IPS-15b (cell line): ENCODE measurements at regions not wholly inside any gene's neighbourhood (a gene's known extent, or its start where the extent isn't known, plus 50 kb on each side); places are given as distances from the start of the nearest gene placed in this dataset.

Experiments
- H3K27me3 ChIP-seq: one replicate; pipeline ENCODE4 v1.6.1; 2013; ENCODE audit warnings: low read length; ENCODE audit not compliant: control insufficient read depth, insufficient read depth
- H3K36me3 ChIP-seq: one replicate; pipeline ENCODE4 v1.6.1; 2013; ENCODE audit warnings: low read length; ENCODE audit not compliant: control insufficient read depth, insufficient read depth
- H3K4me1 ChIP-seq: one replicate; pipeline ENCODE4 v1.6.1; 2013; ENCODE audit warnings: mild to moderate bottlenecking, low read length; ENCODE audit not compliant: control insufficient read depth, insufficient read depth
- H3K4me3 ChIP-seq: one replicate; pipeline ENCODE4 v1.5.1; 2013; ENCODE audit warnings: low read depth, low read length
- H3K9ac ChIP-seq: one replicate; pipeline ENCODE4 v1.6.1; 2013; ENCODE audit warnings: low read depth, mild to moderate bottlenecking, low read length
- H3K9me3 ChIP-seq: one replicate; pipeline ENCODE4 v1.6.1; 2013; ENCODE audit warnings: mild to moderate bottlenecking, low read length; ENCODE audit not compliant: control insufficient read depth, insufficient read depth

GRCh38 chr9:13878241-13878711 lies 435.7 kb downstream of the NFIB start:
- H3K4me3 ChIP-seq: no peak overlapping the region
- no peaks in the 10 kb centered on the region for H3K9me3 ChIP-seq
- H3K36me3 ChIP-seq: no peaks in the 10 kb centered on the region
- no peak overlapping the region for H3K9ac ChIP-seq
- no peaks in the 10 kb centered on the region for H3K27me3 ChIP-seq
- H3K4me1 ChIP-seq: no peaks in the 10 kb centered on the region

- Histone ChIP-seq H3K9ac (no peak overlapping the region), H3K4me3 (no peak overlapping the region), H3K36me3 (no peaks in the 10 kb centered on the region), H3K9me3 (no peaks in the 10 kb centered on the region), H3K4me1 (no peaks in the 10 kb centered on the region), H3K27me3 (no peaks in the 10 kb centered on the region)
Measured at GRCh38 chr9:13876741-13877140, 437.2 kb downstream of the NFIB start.

GRCh38 chr9:13873203-13873602 lies 440.7 kb downstream of the NFIB start:
- no peak overlapping the region for H3K4me3 ChIP-seq
- no peaks in the 10 kb centered on the region for H3K27me3 ChIP-seq
- H3K9me3 ChIP-seq: no peaks in the 10 kb centered on the region
- H3K4me1 ChIP-seq: no peaks in the 10 kb centered on the region
- no peak overlapping the region for H3K9ac ChIP-seq
- H3K36me3 ChIP-seq: no peaks in the 10 kb centered on the region

GRCh38 chr9:13868336-13868735 lies 445.6 kb downstream of the NFIB start:
- no peak overlapping the region for H3K9ac ChIP-seq
- no peaks in the 10 kb centered on the region for H3K4me1 ChIP-seq
- H3K27me3 ChIP-seq: no peaks in the 10 kb centered on the region
- H3K9me3 ChIP-seq: no peaks in the 10 kb centered on the region
- no peaks in the 10 kb centered on the region for H3K36me3 ChIP-seq
- no peak overlapping the region for H3K4me3 ChIP-seq

- Histone ChIP-seq H3K9me3 (no peaks in the 10 kb centered on the region), H3K27me3 (no peaks in the 10 kb centered on the region), H3K4me1 (peaks cover 5% of the 10 kb centered on the region), H3K4me3 (no peak overlapping the region), H3K9ac (no peak overlapping the region), H3K36me3 (no peaks in the 10 kb centered on the region)
Measured at GRCh38 chr9:13865869-13866268, 448.1 kb downstream of the NFIB start.

- H3K9ac ChIP-seq: no peak overlapping the region
- no peak overlapping the region for H3K4me3 ChIP-seq
Measured at GRCh38 chr9:13863112-13863511, 450.8 kb downstream of the NFIB start.

GRCh38 chr9:13862654-13863053 lies 451.3 kb downstream of the NFIB start:
- H3K4me1 ChIP-seq: peaks cover 9% of the 10 kb centered on the region
- no peaks in the 10 kb centered on the region for H3K27me3 ChIP-seq
- no peaks in the 10 kb centered on the region for H3K9me3 ChIP-seq
- H3K36me3 ChIP-seq: no peaks in the 10 kb centered on the region
- no peak overlapping the region for H3K9ac ChIP-seq
- H3K4me3 ChIP-seq: no peak overlapping the region

More at GRCh38 chr9:13863112-13863511, 450.8 kb downstream of the NFIB start:
- peaks cover 9% of the 10 kb centered on the region for H3K4me1 ChIP-seq
- H3K27me3 ChIP-seq: no peaks in the 10 kb centered on the region
- H3K36me3 ChIP-seq: no peaks in the 10 kb centered on the region
- H3K9me3 ChIP-seq: no peaks in the 10 kb centered on the region

GRCh38 chr9:13860946-13861640 lies 452.8 kb downstream of the NFIB start:
- no peaks in the 10 kb centered on the region for H3K9me3 ChIP-seq
- H3K4me1 ChIP-seq: peaks cover 9% of the 10 kb centered on the region
- no peaks in the 10 kb centered on the region for H3K36me3 ChIP-seq
- no peak overlapping the region for H3K9ac ChIP-seq
- no peak overlapping the region for H3K4me3 ChIP-seq
- no peaks in the 10 kb centered on the region for H3K27me3 ChIP-seq

- H3K4me1 ChIP-seq: peaks cover 11% of the 10 kb centered on the region
- H3K27me3 ChIP-seq: no peaks in the 10 kb centered on the region
- H3K9me3 ChIP-seq: no peaks in the 10 kb centered on the region
- no peak overlapping the region for H3K9ac ChIP-seq
- no peaks in the 10 kb centered on the region for H3K36me3 ChIP-seq
- H3K4me3 ChIP-seq: no peak overlapping the region
Measured at GRCh38 chr9:13860019-13860418, 453.9 kb downstream of the NFIB start.

- H3K27me3 ChIP-seq: no peaks in the 10 kb centered on the region
- no peaks in the 10 kb centered on the region for H3K36me3 ChIP-seq
- no peaks in the 10 kb centered on the region for H3K9me3 ChIP-seq
Measured at GRCh38 chr9:13857521-13857920, 456.4 kb downstream of the NFIB start.

GRCh38 chr9:13847270-13847669 lies 466.7 kb downstream of the NFIB start:
- no peak overlapping the region for H3K4me3 ChIP-seq
- H3K36me3 ChIP-seq: no peaks in the 10 kb centered on the region
- H3K4me1 ChIP-seq: no peaks in the 10 kb centered on the region

More at GRCh38 chr9:13857521-13857920, 456.4 kb downstream of the NFIB start:
- Histone ChIP-seq H3K4me3 (no peak overlapping the region), H3K4me1 (peaks cover 11% of the 10 kb centered on the region), H3K9ac (no peak overlapping the region)

GRCh38 chr9:13845460-13845859 lies 468.5 kb downstream of the NFIB start:
- H3K4me3 ChIP-seq: no peak overlapping the region

More at GRCh38 chr9:13847270-13847669, 466.7 kb downstream of the NFIB start:
- H3K9ac ChIP-seq: no peak overlapping the region
- H3K27me3 ChIP-seq: no peaks in the 10 kb centered on the region
- no peaks in the 10 kb centered on the region for H3K9me3 ChIP-seq

More at GRCh38 chr9:13845460-13845859, 468.5 kb downstream of the NFIB start:
- H3K9me3 ChIP-seq: no peaks in the 10 kb centered on the region
- no peaks in the 10 kb centered on the region for H3K27me3 ChIP-seq
- no peaks in the 10 kb centered on the region for H3K36me3 ChIP-seq
- H3K9ac ChIP-seq: no peak overlapping the region
- H3K4me1 ChIP-seq: no peaks in the 10 kb centered on the region
